ENCODE measurements at regions not wholly inside any gene's neighbourhood (a gene's known extent, or its start where the extent isn't known, plus 50 kb on each side); places are given as distances from the start of the nearest gene placed in this dataset.

- Histone ChIP-seq H3K4me3 (ENCODE audit: low read length) (no peak overlapping the region), H3K4me1 (ENCODE audit: control insufficient read depth, insufficient read depth, low read length) (no peaks in the 10 kb centered on the region), H3K27ac (ENCODE audit: low read length) (no peak overlapping the region), H3K9me3 (ENCODE audit: control insufficient read depth, low read length) (no peaks in the 10 kb centered on the region), H3K27me3 (ENCODE audit: control insufficient read depth, insufficient read depth) (no peaks in the 10 kb centered on the region)
- DNase-seq (no peak), ATAC-seq (no peak)
- intact Hi-C loops (cut with DNase I), result no loop called here
- 86% methylated on average over 2 of the region's 2 CpGs for WGBS
Observed at GRCh38 chr4:106429885-106430284, 61.3 kb upstream of the GIMD1 start.

- 64% methylated on average over 2 of the region's 2 CpGs for WGBS
- H3K27ac ChIP-seq (ENCODE audit: low read length), result no peak overlapping the region
- intact Hi-C loops (cut with DNase I), result no loop called here
- no peaks in the 10 kb centered on the region for H3K9me3 ChIP-seq (ENCODE audit: control insufficient read depth, low read length)
- DNase-seq (no peak), ATAC-seq (no peak)
- no peaks in the 10 kb centered on the region for H3K4me1 ChIP-seq (ENCODE audit: control insufficient read depth, insufficient read depth, low read length)
- H3K27me3 ChIP-seq (ENCODE audit: control insufficient read depth, insufficient read depth), result no peaks in the 10 kb centered on the region
- no peak overlapping the region for H3K4me3 ChIP-seq (ENCODE audit: low read length)
Observed at GRCh38 chr4:106426069-106426468, 57.5 kb upstream of the GIMD1 start.

GRCh38 chr4:106425576-106425975 lies 57.0 kb upstream of the GIMD1 start:
- intact Hi-C loops (cut with DNase I), result no loop called here
- Histone ChIP-seq H3K4me3 (ENCODE audit: low read length) (no peak overlapping the region), H3K4me1 (ENCODE audit: control insufficient read depth, insufficient read depth, low read length) (no peaks in the 10 kb centered on the region), H3K9me3 (ENCODE audit: control insufficient read depth, low read length) (no peaks in the 10 kb centered on the region), H3K27ac (ENCODE audit: low read length) (no peak overlapping the region), H3K27me3 (ENCODE audit: control insufficient read depth, insufficient read depth) (no peaks in the 10 kb centered on the region)
- no peak for ATAC-seq
- DNase-seq, result no peak

GRCh38 chr4:106424426-106424825 lies 55.8 kb upstream of the GIMD1 start:
- no peak overlapping the region for H3K4me3 ChIP-seq (ENCODE audit: low read length)
- intact Hi-C loops (cut with DNase I), result no loop called here
- no peak for DNase-seq
- no peaks in the 10 kb centered on the region for H3K4me1 ChIP-seq (ENCODE audit: control insufficient read depth, insufficient read depth, low read length)
- no peaks in the 10 kb centered on the region for H3K27me3 ChIP-seq (ENCODE audit: control insufficient read depth, insufficient read depth)
- no peaks in the 10 kb centered on the region for H3K9me3 ChIP-seq (ENCODE audit: control insufficient read depth, low read length)
- no peak overlapping the region for H3K27ac ChIP-seq (ENCODE audit: low read length)
- no peak for ATAC-seq
- WGBS, result 79% methylated on average over 3 of the region's 3 CpGs

- no peaks in the 10 kb centered on the region for H3K4me1 ChIP-seq (ENCODE audit: control insufficient read depth, insufficient read depth, low read length)
- intact Hi-C loops (cut with DNase I), result no loop called here
- no peaks in the 10 kb centered on the region for H3K27me3 ChIP-seq (ENCODE audit: control insufficient read depth, insufficient read depth)
- no peak overlapping the region for H3K27ac ChIP-seq (ENCODE audit: low read length)
- no peaks in the 10 kb centered on the region for H3K9me3 ChIP-seq (ENCODE audit: control insufficient read depth, low read length)
- no peak for DNase-seq
- ATAC-seq, result no peak
- no peak overlapping the region for H3K4me3 ChIP-seq (ENCODE audit: low read length)
Observed at GRCh38 chr4:106423791-106424190, 55.2 kb upstream of the GIMD1 start.

GRCh38 chr4:106422766-106423165 lies 54.2 kb upstream of the GIMD1 start:
- no peak overlapping the region for H3K4me3 ChIP-seq (ENCODE audit: low read length)
- intact Hi-C loops (cut with DNase I), result no loop called here

GRCh38 chr4:106421441-106422296 lies 53.1 kb upstream of the GIMD1 start:
- Histone ChIP-seq H3K27me3 (ENCODE audit: control insufficient read depth, insufficient read depth) (no peaks in the 10 kb centered on the region), H3K4me1 (ENCODE audit: control insufficient read depth, insufficient read depth, low read length) (no peaks in the 10 kb centered on the region), H3K4me3 (ENCODE audit: low read length) (no peak overlapping the region), H3K27ac (ENCODE audit: low read length) (no peak overlapping the region), H3K9me3 (ENCODE audit: control insufficient read depth, low read length) (no peaks in the 10 kb centered on the region)
- ATAC-seq, result no peak
- no peak for DNase-seq
- 55% methylated on average over 4 of the region's 4 CpGs for WGBS
- intact Hi-C loops (cut with DNase I), result no loop called here

More at GRCh38 chr4:106422766-106423165, 54.2 kb upstream of the GIMD1 start:
- no peak for ATAC-seq
- no peak for DNase-seq
- WGBS, result 54% methylated on average over 1 of the region's 1 CpG
- no peaks in the 10 kb centered on the region for H3K4me1 ChIP-seq (ENCODE audit: control insufficient read depth, insufficient read depth, low read length)
- H3K27ac ChIP-seq (ENCODE audit: low read length), result no peak overlapping the region
- H3K9me3 ChIP-seq (ENCODE audit: control insufficient read depth, low read length), result no peaks in the 10 kb centered on the region
- no peaks in the 10 kb centered on the region for H3K27me3 ChIP-seq (ENCODE audit: control insufficient read depth, insufficient read depth)

- DNase-seq, result no peak
- ATAC-seq, result no peak
- intact Hi-C loops (cut with DNase I), result no loop called here
- no peak overlapping the region for H3K27ac ChIP-seq (ENCODE audit: low read length)
- H3K4me3 ChIP-seq (ENCODE audit: low read length), result no peak overlapping the region
- H3K4me1 ChIP-seq (ENCODE audit: control insufficient read depth, insufficient read depth, low read length), result no peaks in the 10 kb centered on the region
- 21% methylated on average over 1 of the region's 1 CpG for WGBS
- H3K9me3 ChIP-seq (ENCODE audit: control insufficient read depth, low read length), result no peaks in the 10 kb centered on the region
- no peaks in the 10 kb centered on the region for H3K27me3 ChIP-seq (ENCODE audit: control insufficient read depth, insufficient read depth)
Observed at GRCh38 chr4:106418444-106418843, 49.9 kb upstream of the GIMD1 start.

Measured in right cardiac atrium (tissue), 5 donors.